Endothelial cell of umbilical vein (primary cell): ENCODE measurements at regions not wholly inside any gene's neighbourhood (a gene's known extent, or its start where the extent isn't known, plus 50 kb on each side); places are given as distances from the start of the nearest gene placed in this dataset.
"Not testable (repeated sequence)": the region's sequence is repeated elsewhere in the genome, so short reads cannot be mapped to it uniquely, and the experiment has no call there.

Source experiments
- BruUV-seq: library from RNA; stranded (reverse); fragments of 400-500 nt; replicated peaks from 2 replicates; lab custom pipeline; 2021; lab: Mats Ljungman, UMichigan
- CTCF ChIA-PET: fragments of 300-600, 350-600 bp; sonication (Branson Sonifier 250); formaldehyde crosslinking; loops from one replicate; lab custom pipeline; 2021; ENCODE audit warnings: antibody characterized with exemption, inconsistent platforms; lab: Charles Lee
- POLR2A ChIA-PET: fragments of 300-600, 350-600 bp; sonication (Branson Sonifier 250); formaldehyde crosslinking; loops from one replicate; lab custom pipeline; 2021; ENCODE audit warnings: antibody characterized with exemption, inconsistent platforms; lab: Charles Lee
- DNase-seq: peaks from one replicate; pipeline ENCODE4 v3.0.0-alpha.2; 2011; ENCODE audit warnings: low read depth, low spot score
- FAIRE-seq: peaks from 2 replicates; lab custom pipeline; 2011; peaks lifted over from hg19 to GRCh38; lab: Jason Lieb, UNC
- H2AFZ ChIP-seq: 2 replicates; pipeline ENCODE4 v1.6.0; 2012; ENCODE audit warnings: low read depth, low read length, control low read depth, inconsistent platforms
- H3K27ac ChIP-seq: 2 replicates; pipeline ENCODE4 v1.5.1; 2011; ENCODE audit warnings: low read depth, mild to moderate bottlenecking, control low read depth, low read length, moderate library complexity; ENCODE audit not compliant: insufficient read depth
- H3K27me3 ChIP-seq, 2 experiments: 2 replicates each; pipeline versions ENCODE4 v1.6.0 to v1.6.1; 2011; ENCODE audit warnings: low read length in 2 of 2, mixed read lengths in 1 of 2; ENCODE audit not compliant: control insufficient read depth in 2 of 2, insufficient read depth in 2 of 2
- H3K36me3 ChIP-seq, 2 experiments: 2 replicates in 1 of 2; 3 replicates in 1 of 2; pipeline ENCODE4 v1.5.1; 2011; ENCODE audit warnings: low read length in 2 of 2, mild to moderate bottlenecking in 1 of 2, moderate library complexity in 1 of 2; ENCODE audit not compliant: control insufficient read depth in 2 of 2, insufficient read depth in 2 of 2; ENCODE audit errors: extremely low read depth in 1 of 2
- H3K4me1 ChIP-seq: 3 replicates; pipeline ENCODE4 v1.5.1; 2011; ENCODE audit warnings: mild to moderate bottlenecking, low read length; ENCODE audit not compliant: control insufficient read depth, insufficient read depth; ENCODE audit errors: extremely low read depth
- H3K4me2 ChIP-seq: 2 replicates; pipeline ENCODE4 v1.6.1; 2011; ENCODE audit warnings: low read length, control low read depth, mixed read lengths; ENCODE audit not compliant: insufficient read depth
- H3K4me3 ChIP-seq, 3 experiments: fragments of 200-600 bp in 1 of 3; sonication (generic), shearing (Covaris generic) in 1 of 3; replicated peaks in 1 of 3; 2 replicates each; pipeline ENCODE4 v1.5.1; 2011 to 2016; ENCODE audit warnings: control low read depth in 3 of 3, low read length in 3 of 3, mild to moderate bottlenecking in 2 of 3, inconsistent platforms in 1 of 3, low read depth in 1 of 3, moderate library complexity in 1 of 3; ENCODE audit not compliant: insufficient read depth in 1 of 3
- H3K79me2 ChIP-seq: 2 replicates; pipeline ENCODE4 v1.6.0; 2012; ENCODE audit warnings: low read length, inconsistent platforms; ENCODE audit not compliant: control insufficient read depth, insufficient read depth
- H3K9ac ChIP-seq: replicated peaks from 2 replicates; pipeline ENCODE3; 2011; ENCODE audit warnings: low read length, control low read depth; ENCODE audit not compliant: insufficient read depth; ENCODE audit errors: extremely low read depth
- H3K9me1 ChIP-seq: replicated peaks from 3 replicates; pipeline ENCODE4 v1.6.0; 2011; ENCODE audit warnings: mild to moderate bottlenecking, low read length; ENCODE audit not compliant: control insufficient read depth, insufficient read depth; ENCODE audit errors: extremely low read depth
- H3K9me3 ChIP-seq: replicated peaks from 2 replicates; pipeline ENCODE4 v1.5.1; 2012; ENCODE audit warnings: low read length, inconsistent platforms; ENCODE audit not compliant: control insufficient read depth, insufficient read depth
- H4K20me1 ChIP-seq: replicated peaks from 2 replicates; pipeline ENCODE3; 2011; ENCODE audit warnings: mild to moderate bottlenecking, low read length; ENCODE audit not compliant: control insufficient read depth, insufficient read depth; ENCODE audit errors: extremely low read depth
- CTCF ChIP-seq, 2 donors: IDR thresholded peaks; 1 replicate in 1 of 2; 2 replicates in 1 of 2; pipeline ENCODE4 v1.5.1; 2011; ENCODE audit warnings: low read length in 2 of 2, mild to moderate bottlenecking in 2 of 2, moderate library complexity in 2 of 2, control low read depth in 1 of 2, inconsistent platforms in 1 of 2, low read depth in 1 of 2; ENCODE audit not compliant: insufficient read depth in 1 of 2; ENCODE audit errors: extremely low read depth in 1 of 2
- EZH2 ChIP-seq: IDR thresholded peaks from 2 replicates; pipeline ENCODE4 v1.6.1; 2012; ENCODE audit warnings: borderline replicate concordance, low read depth, mild to moderate bottlenecking, moderate library complexity, low read length, inconsistent platforms; ENCODE audit not compliant: severe bottlenecking
- FOS ChIP-seq: IDR thresholded peaks from 2 replicates; pipeline ENCODE4 v1.6.1; 2011; ENCODE audit warnings: mild to moderate bottlenecking, low read length, moderate library complexity, borderline replicate concordance; ENCODE audit not compliant: insufficient read depth
- GATA2 ChIP-seq: IDR thresholded peaks from 2 replicates; pipeline ENCODE4 v1.7.0; 2011; ENCODE audit warnings: low read depth, mild to moderate bottlenecking, moderate library complexity, mixed read lengths, low read length; ENCODE audit not compliant: insufficient read length, insufficient read depth
- JUN ChIP-seq: IDR thresholded peaks from 2 replicates; pipeline ENCODE4 v1.6.1; 2011; ENCODE audit warnings: borderline replicate concordance, low read depth; ENCODE audit not compliant: insufficient read length, insufficient read depth
- MAX ChIP-seq: IDR thresholded peaks from 2 replicates; pipeline ENCODE4 v1.6.1; 2011; ENCODE audit not compliant: insufficient read depth, insufficient read length
- MYC ChIP-seq: IDR thresholded peaks from one replicate; pipeline ENCODE4 v1.6.1; 2011; ENCODE audit warnings: mild to moderate bottlenecking, low read depth, low read length
- POLR2A ChIP-seq: IDR thresholded peaks from 2 replicates; pipeline ENCODE4 v1.6.1; 2012; ENCODE audit warnings: low read depth, mild to moderate bottlenecking, control low read depth, low read length
- POLR2AphosphoS5 ChIP-seq: IDR thresholded peaks from 2 replicates; pipeline ENCODE4 v1.6.1; 2012; ENCODE audit warnings: low read depth, mild to moderate bottlenecking, control low read depth, low read length, moderate library complexity; ENCODE audit not compliant: insufficient read depth
- dilution Hi-C: fragments of 300-500 bp; cut with MboI; formaldehyde crosslinking; loops from one replicate; pipeline ENCODE4 v1.15.0; 2019; ENCODE audit warnings: low sequenced_read_pairs; ENCODE audit not compliant: extremely low pct_ligation_motif_present
- intact Hi-C: fragments of 100-400 bp; cut with micrococcal nuclease; formaldehyde crosslinking; loops from one replicate; pipeline ENCODE4 v1.10.0; 2022

GRCh38 chr7:118907911-118908527 lies 683.5 kb downstream of the ANKRD7 start:
- dilution Hi-C loops = no loop called here
- CTCF ChIA-PET = no interaction called here
- H3K36me3 ChIP-seq = no peaks in the 10 kb centered on the region
- H3K9ac ChIP-seq = no peak overlapping the region
- FAIRE-seq = no peak
- no peaks in the 10 kb centered on the region for H3K4me1 ChIP-seq
- H3K9me3 ChIP-seq = no peaks in the 10 kb centered on the region
- POLR2A ChIA-PET = no interaction called here
- intact Hi-C loops = no loop called here
- TF ChIP-seq MAX (no peak), POLR2AphosphoS5 (no peak), GATA2 (no peak), MYC (no peak), EZH2 (no peak), FOS (no peak), CTCF (IDR thresholded peaks at IDR 0.05; ENCODE audit: extremely low read depth in 1 of 2, insufficient read depth in 1 of 2, low read depth in 1 of 2, low read length in 2 of 2) (no peak), JUN (no peak), POLR2A (no peak)
- H3K79me2 ChIP-seq = no peaks in the 10 kb centered on the region
- DNase-seq = no peak
- no peaks in the 10 kb centered on the region for H4K20me1 ChIP-seq
- H3K27me3 ChIP-seq = no peaks in the 10 kb centered on the region
- no peak overlapping the region for H3K4me2 ChIP-seq
- BruUV-seq = no TSS peak
- no peak overlapping the region for H3K27ac ChIP-seq
- H3K4me3 ChIP-seq = no peak overlapping the region
- H2AFZ ChIP-seq = no peak overlapping the region
- no peaks in the 10 kb centered on the region for H3K9me1 ChIP-seq

GRCh38 chr7:118916120-118916519 lies 691.6 kb downstream of the ANKRD7 start:
- H3K4me1 ChIP-seq, H3K9ac ChIP-seq, intact Hi-C loops, FAIRE-seq, H3K27me3 ChIP-seq, H3K27ac ChIP-seq, H3K4me3 ChIP-seq, H3K4me2 ChIP-seq, dilution Hi-C loops, H4K20me1 ChIP-seq, H3K36me3 ChIP-seq, H2AFZ ChIP-seq, H3K9me1 ChIP-seq, DNase-seq, BruUV-seq, H3K79me2 ChIP-seq, POLR2A ChIA-PET, CTCF ChIA-PET, H3K9me3 ChIP-seq: not testable (repeated sequence)
